Activated T-cell treated with anti-CD3 and anti-CD28 coated beads, Interleukin-2, amount 50 U/mL, for 1 hour (primary cell): ENCODE measurements at regions not wholly inside any gene's neighbourhood (a gene's known extent, or its start where the extent isn't known, plus 50 kb on each side); places are given as distances from the start of the nearest gene placed in this dataset.
"Not testable (repeated sequence)": the region's sequence is repeated elsewhere in the genome, so short reads cannot be mapped to it uniquely, and the experiment has no call there.

ENCODE experiments used
- DNase-seq: peaks from one replicate; pipeline ENCODE4 v3.0.0-alpha.2; 2020

GRCh38 chr10:32140403-32140802 lies 84.2 kb upstream of the KIF5B start:
- DNase-seq, result no peak

GRCh38 chr10:32139223-32140073 lies 83.2 kb upstream of the KIF5B start:
- no peak for DNase-seq

- not testable (repeated sequence) for DNase-seq
Measured at GRCh38 chr10:32136927-32137326, 80.7 kb upstream of the KIF5B start.

- not testable (repeated sequence) for DNase-seq
Measured at GRCh38 chr10:32135796-32136195, 79.6 kb upstream of the KIF5B start.

GRCh38 chr10:32132357-32132946 lies 76.2 kb upstream of the KIF5B start:
- no peak for DNase-seq

- DNase-seq, result no peak
Measured at GRCh38 chr10:32131388-32131787, 75.2 kb upstream of the KIF5B start.

GRCh38 chr10:32130788-32131187 lies 74.6 kb upstream of the KIF5B start:
- no peak for DNase-seq

- DNase-seq, result no peak
Measured at GRCh38 chr10:32125023-32125422, 68.8 kb upstream of the KIF5B start.

- no peak for DNase-seq
Measured at GRCh38 chr10:32123021-32123420, 66.8 kb upstream of the KIF5B start.

GRCh38 chr10:32121648-32122047 lies 65.4 kb upstream of the KIF5B start:
- DNase-seq, result no peak

- no peak for DNase-seq
Measured at GRCh38 chr10:32120147-32120546, 63.9 kb upstream of the KIF5B start.

GRCh38 chr10:32114508-32114907 lies 58.3 kb upstream of the KIF5B start:
- DNase-seq, result no peak

- no peak for DNase-seq
Measured at GRCh38 chr10:32112055-32112454, 55.8 kb upstream of the KIF5B start.

- no peak for DNase-seq
Measured at GRCh38 chr10:32111585-32111984, 55.4 kb upstream of the KIF5B start.

GRCh38 chr10:32110790-32111189 lies 54.6 kb upstream of the KIF5B start:
- no peak for DNase-seq

- no peak for DNase-seq
Measured at GRCh38 chr10:32109603-32110002, 53.4 kb upstream of the KIF5B start.
